OCI-M2 (cell line): ENCODE measurements at regions not wholly inside any gene's neighbourhood (a gene's known extent, or its start where the extent isn't known, plus 50 kb on each side); places are given as distances from the start of the nearest gene placed in this dataset.
"Not testable (repeated sequence)": the region's sequence is repeated elsewhere in the genome, so short reads cannot be mapped to it uniquely, and the experiment has no call there.

Source experiments
- DNase-seq: peaks from one replicate; lab custom pipeline; 2025; ENCODE audit not compliant: unreplicated experiment; lab: John Stamatoyannopoulos, UW

DNA sequence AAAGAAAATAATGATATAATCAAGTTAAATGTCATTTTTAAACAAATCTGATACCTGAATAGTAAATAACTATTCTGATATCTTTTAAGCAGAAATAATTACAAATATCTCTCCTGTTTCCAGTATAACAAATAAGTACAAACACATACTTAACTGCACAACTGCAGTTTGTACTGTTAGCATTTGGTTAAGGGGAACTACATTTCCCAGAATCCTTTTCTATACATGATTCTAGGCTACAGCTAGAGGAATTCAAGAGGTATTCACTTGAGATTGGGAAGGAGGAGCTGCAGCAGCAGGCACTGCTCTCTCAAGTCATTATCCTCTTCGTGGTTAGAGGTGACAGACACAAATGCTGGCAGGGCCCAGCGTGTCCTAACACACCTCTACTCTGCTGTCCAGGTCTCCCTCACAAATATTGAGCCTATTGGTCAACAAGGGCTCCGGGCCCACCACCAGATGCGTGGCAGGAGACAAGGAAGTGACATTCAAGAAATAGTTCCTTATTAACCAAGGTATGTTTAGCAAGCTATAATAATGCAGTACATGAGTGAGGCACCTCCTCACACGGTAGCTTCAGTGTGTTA, 255.1 kb upstream of the MKLN1 start:
- DNase-seq: peak; percentile 64

DNA sequence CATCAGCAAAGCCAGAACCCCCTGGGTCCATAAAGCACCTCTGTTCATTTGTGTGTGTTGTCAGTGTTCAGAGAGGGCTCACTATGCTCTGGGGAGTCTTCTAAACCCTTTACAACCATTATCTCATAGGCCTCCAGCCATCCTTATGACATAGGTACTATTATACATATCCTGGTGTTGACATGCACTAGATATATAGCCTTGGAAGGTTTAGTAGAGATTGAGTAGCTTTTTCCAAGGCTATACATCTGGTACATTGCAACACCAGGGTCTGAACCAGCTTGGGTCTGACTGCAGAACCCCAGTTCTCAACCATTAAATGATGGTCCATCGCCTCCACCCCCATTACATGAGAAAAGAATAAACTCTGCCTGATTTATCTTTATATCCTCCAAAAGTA, 253.6 kb upstream of the MKLN1 start:
- no peak for DNase-seq

DNA sequence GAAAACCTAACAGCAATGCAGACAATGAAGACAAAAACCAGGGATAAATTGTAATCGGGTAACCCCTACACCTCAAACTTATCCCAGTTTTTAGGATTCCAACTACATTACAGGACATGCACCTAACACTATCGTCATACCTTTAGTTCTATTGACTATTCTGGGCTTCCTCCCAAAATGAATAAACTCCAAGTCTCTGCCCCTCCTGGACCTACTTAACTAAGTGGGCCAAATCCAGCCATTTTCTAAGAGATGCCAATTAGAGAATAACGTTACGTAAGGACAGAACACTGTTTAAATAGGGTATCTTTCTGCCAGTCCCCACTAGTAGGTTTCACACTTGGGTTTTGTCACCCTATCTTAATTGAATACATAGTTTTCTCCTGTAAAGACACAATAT, 253.1 kb upstream of the MKLN1 start:
- DNase-seq: no peak

DNA sequence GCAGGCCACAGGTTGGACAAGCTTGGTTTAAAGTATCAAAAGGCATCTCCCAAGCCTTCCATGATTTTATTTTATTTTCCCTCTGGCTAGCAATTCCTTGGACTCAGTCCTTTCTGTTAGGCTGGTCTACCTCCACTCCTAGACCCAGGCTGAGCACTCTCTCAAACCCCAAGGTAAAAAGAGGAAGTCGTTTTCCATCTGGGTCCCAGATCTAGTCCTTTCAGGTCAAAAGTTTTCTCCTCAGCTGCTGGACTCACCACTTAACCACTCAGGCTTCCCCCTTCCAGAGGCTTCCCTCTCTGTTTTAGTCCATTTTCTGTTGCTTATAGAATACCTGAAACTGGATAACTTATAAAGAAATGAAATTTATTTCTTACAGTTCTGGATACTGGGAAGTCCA, 252.3 kb upstream of the MKLN1 start:
- no peak for DNase-seq

DNA sequence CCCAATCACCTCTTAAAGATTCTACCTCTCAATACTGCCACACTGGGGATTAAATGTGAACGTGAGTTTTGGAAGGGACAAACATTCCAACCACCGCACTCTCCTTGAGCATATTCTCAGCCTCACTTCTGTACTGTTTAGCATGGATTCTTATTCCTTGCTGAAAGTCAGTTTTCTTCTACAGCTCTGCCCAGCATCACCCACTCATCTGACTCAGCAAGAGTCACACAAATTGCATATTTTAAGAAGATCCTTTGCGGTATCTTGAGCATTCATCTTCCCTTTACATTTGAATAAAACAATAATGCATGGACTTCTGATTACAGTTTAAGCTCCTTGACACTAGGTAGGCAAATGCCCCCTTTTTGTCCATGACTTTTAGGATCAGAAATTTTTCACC, 251.6 kb upstream of the MKLN1 start:
- DNase-seq: no peak

DNA sequence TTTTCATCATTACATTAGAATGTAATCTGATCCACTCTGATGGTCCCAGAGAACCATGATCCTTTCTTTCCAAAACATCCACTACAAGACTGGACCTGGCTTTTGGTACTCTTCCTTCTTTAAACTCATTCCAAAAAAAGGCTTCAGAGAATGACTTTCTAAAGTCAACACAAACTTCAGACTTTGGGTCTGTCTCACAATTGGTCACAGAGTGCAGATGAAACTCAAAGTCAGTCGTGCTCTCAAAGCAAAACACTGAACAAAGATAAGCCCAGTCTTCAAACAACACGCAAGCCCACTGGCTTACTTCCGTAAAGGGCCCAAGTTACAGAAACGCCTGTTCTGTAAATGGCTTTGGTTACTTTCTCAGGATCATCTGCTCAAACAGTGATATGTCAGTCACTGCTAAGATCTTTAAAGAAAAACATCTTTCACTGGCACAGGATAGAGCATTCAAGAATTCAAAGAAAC, 250.9 kb upstream of the MKLN1 start:
- DNase-seq: no peak

DNA sequence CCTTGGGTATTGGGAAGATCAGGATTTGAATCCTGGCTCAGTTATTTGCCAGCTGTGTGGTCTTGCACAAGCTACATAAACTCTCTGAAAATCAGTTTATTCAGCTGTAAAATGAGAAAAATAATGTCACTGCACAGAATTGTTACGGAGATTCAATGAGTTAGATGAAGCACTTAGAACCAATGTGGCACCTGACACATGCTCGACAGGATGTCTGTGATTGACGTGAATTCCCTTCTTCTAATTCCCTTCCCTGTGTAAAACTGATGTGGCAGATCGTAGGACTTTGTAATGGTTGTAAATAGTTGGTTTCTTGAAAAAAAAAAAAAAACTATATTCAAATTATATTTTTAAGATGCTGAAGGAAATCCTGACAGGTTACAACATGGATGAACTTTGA, 249.9 kb upstream of the MKLN1 start:
- DNase-seq: no peak

DNA sequence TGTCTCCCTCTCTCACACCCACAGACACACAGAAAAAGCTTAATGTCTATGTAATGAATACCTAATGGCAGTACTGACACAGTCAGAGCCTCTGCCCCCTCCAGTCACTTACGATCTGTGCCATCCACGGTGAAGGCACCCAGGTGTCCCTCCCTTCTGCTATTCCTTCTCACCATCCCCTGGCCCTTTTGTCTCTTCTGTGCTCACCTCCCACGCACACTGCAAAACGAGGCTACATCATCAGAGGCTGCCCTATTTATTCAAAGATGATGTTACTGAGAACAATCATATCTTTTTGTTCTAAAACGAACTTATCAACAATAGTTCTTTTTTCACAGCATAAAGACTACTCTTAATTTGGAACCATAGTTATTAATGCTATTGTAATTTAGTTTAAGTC, 246.9 kb upstream of the MKLN1 start:
- DNase-seq: no peak

DNA sequence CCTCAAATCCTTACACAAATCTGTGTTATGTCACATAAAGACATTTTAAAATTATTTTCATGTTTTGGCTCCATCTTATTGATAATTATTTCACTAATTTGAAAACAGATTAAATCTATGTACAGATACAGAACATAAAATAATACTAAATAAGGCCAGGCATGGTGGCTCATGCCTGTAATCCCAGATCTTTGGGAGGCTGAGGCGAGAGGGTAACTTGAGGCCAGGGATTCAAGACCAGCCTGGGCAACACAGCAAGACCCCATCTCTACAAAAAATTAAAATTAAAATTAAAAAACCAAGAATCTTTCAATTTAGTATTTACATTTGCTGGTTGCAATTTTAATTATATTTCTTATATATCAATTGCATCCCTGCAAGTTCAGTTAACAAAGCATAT, 246.4 kb upstream of the MKLN1 start:
- no peak for DNase-seq

DNA sequence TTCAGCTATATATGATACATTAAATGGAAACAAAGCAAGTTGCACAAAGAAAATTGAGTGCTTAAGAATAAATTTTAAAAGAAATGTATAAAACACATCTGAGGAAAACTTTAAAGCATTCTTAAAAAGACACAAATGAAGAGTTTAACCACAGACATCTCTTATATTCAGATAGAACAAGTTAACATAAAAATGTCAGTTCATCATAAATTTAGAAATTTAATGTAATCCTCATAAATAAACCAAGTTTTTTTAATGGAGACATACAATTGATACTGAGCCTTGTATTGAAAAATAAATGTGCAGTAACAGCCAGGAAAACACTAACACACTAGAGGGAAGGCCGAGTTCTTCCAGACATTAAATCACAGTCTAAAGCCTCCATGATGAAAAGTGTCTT, 243.9 kb upstream of the MKLN1 start:
- DNase-seq: no peak

DNA sequence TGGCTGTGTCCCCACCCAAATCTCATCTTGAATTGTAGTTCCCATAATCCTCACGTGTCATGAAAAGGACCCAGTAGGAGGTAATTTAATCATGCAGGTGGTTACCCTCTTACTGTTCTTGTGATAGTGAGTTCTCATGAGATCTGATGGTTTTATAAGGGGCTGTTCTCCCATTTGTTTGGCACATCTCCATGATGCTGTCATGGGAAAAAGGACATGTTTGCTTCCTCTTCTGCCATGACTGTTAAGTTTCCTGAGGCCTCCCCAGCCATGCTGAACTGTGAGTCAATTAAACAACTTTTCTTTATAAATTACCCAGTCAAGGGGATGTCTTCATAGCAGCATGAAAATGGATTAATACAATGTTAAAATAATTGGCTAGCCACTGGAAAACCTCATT, 243.3 kb upstream of the MKLN1 start:
- DNase-seq: not testable (repeated sequence)

DNA sequence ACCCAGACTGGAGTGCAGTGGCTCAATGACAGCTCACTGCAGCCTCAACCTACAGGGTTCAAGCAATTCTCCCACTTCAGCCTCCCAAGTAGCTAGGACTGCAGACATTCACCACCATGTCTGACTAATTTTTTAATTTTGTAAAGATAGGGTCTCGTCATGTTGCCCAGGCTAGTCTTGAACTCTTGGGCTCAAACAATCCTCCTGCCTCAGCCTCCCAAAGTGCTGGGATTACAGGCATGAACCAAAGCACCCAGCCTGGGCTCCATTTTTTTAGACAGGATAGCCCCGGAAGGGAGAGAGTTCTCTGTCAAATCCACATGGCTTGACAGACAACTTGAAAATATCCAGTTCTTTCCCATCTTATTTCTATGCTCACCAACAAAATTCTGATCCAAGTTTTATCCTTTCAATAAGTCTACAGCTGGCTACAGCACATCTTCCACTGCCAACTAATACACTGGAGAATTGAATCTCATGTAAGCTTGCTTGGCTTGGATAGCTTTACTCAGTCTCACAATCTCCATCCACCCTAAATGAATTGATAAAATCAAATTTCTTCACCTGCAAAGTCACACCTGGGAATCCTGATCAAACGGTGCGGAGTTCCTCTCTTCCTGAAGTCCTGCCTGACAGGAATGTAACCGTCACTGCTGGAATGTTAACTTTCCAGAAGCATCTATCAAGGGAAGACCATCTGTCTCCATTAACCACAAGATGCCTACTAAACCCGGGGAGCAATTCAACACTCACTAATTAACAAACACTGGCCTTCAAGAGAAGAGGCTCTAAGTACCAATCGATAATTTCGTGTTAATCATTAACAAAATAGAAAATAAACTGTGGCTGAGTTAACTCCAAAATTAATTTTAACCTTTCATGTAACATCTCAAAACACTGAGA, 239.7 kb upstream of the MKLN1 start:
- no peak for DNase-seq

DNA sequence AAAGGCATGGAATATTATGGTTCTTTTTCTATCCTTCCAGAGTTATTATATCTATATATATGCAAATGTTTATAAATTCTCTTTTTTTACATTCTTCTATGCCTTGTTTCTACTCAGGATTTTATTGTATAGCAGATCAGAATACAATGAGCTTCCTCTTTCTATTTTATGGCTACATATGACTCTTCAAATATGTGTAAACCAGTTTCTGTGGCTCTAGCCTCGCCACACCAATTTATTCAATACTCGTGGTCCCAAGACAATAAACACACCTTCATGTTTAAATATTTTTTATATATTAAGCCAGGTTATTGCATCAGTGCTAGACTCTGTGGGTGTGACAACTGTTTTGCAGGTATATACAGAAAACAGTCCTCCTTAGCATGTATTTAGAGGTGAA, 237.5 kb upstream of the MKLN1 start:
- no peak for DNase-seq

DNA sequence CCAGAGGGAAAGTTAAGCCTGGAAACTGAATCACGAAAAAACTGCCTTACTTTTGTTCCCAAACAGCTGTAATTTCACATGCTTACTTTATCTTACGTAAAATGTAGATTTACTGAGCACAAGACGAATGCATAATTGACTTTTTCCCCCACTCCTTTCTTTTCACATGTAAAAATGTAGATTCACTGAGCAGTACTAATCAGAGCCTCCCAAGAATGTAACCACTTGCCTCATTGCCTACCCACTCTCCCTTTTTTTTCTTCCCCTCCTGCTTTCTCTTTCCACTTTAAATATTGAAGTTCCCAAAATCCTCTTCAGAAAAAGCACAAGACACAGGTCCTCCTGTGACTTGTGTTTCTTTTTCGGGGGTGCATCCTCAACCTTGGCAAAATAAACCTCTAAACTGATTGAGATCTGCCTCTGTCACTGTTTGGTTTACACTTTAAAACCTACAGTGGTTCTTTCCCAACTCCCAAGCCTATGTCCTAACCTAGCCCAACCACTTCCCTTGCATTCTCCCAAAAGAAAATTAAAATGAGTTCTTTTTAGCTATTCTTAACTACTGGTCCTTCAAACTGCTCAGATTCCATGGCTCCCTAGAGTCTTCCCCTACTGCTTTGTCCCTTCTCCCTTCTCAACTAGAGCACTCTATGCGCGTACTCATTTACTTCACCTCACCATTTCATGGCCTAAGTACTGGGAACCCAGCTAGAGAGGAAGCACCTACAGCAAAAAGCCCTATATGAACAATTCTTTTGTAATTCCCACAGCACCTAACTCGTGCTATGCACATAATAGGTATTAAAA, 236.6 kb upstream of the MKLN1 start:
- no peak for DNase-seq

DNA sequence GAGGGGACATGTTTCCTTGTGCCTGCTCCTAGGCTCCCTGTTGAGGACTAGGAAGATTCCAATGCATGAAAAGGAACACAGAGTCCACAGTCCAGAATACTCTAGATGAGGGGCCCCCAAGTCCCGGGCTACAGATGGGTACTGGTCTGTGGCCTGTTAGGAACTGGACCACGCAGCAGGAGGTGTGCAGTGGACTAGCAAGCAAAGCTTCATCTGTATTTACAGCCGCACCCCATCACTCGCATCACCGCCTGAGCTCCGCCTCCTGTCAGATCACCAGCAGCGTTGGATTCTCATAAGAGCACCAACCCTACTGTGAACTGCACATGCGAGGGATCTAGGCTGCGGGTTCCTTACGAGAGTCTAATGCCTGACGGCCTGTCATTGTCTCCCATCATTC, 233.0 kb upstream of the MKLN1 start:
- DNase-seq: no peak

DNA sequence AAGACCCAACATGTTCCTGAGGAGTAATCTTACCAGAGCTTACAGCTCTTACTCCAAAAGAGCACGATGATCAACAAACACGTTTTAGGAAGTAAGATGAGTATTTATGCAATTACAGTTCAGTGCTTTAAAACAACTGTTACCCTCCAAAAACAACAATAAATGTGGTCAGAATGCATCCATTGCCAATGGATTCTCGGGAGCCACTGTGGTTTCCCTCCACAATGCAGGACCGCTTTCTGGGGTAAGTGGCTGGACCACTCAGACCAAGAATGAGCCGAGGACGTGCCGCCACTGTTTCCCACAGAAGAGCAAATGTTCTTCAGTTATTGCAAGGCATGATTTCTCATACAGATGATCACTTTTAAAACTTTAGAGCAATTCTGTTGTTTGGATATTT, 232.3 kb upstream of the MKLN1 start:
- DNase-seq: no peak

DNA sequence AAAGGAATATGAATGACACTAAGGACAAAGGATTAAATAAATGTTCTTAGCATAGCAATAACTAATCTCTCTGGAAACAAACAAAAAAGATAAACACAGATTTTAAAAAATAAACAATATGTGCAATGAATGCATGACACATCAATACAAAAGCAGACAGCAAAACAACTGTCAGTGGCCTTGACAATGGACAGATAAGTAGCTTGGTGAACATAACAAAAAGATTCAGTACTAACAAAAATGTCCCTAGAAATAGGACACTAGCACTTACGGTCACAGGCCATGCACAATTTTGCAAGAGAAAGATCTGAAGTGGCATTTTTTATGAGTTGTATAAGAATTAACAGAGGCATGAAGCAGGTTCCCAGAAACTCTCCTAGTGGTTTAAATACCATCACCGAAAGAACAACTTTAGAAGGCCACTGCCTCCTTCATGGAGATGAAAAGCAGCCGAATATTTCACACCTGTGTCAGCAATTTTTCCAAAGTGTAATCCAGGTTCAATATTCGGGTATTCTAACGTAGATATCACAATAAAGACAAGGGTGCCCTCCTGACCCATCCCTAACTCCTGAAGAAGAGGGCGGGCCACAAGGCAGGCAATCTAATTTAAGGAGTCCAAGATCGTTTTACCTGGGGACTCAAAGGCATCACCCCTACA, 231.3 kb upstream of the MKLN1 start:
- no peak for DNase-seq

DNA sequence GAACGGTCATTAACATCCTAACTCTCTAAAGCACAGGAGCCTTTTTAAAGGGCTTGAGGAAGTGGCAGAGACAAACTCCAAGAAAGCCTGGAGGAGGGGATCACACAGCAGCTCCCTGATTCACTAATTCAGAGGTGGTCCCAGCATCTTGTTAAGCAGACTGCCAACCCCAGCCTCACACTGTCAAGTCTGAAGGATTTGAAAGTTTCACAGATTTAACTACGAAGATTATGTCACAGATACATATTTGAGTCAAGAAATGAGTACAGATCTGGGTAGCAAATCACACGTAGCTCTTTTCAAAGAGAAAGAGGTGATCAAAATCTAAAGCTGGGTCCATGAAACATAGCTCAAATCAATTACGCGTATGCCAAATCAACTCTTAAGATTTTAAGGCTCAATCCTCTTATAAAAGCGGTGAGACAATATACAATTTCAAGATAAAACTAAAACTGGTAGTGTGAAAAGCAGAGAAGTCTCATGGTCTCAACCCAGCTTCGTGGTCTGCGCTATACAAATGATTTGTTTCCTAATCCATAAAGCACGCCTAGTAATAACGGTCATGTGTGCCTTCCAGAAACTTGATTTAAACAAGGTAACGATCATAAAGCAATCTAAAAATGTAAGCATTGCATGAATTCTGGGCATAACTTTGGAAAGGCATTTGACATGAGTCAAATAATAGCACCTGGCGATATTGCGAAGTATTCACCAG, 229.9 kb upstream of the MKLN1 start:
- DNase-seq: no peak

DNA sequence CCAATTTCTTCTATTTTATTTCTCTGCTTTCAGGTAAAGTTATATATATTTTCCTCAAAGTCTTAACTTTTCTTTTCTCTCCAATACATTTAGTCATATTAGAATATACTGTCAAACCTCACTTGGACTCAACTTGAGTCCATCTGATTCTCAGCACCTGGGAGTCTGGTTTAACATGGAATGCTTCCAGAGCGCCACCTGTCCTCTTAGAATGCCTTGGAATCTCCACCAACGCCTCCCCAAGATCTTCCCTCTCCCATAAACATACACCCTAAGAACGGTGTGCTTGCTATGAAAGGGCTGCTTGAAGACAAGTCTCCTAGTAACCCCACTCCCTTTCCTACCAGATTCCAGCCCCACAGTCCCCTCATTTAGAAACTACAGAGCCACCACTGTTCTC, 229.1 kb upstream of the MKLN1 start:
- DNase-seq: no peak

DNA sequence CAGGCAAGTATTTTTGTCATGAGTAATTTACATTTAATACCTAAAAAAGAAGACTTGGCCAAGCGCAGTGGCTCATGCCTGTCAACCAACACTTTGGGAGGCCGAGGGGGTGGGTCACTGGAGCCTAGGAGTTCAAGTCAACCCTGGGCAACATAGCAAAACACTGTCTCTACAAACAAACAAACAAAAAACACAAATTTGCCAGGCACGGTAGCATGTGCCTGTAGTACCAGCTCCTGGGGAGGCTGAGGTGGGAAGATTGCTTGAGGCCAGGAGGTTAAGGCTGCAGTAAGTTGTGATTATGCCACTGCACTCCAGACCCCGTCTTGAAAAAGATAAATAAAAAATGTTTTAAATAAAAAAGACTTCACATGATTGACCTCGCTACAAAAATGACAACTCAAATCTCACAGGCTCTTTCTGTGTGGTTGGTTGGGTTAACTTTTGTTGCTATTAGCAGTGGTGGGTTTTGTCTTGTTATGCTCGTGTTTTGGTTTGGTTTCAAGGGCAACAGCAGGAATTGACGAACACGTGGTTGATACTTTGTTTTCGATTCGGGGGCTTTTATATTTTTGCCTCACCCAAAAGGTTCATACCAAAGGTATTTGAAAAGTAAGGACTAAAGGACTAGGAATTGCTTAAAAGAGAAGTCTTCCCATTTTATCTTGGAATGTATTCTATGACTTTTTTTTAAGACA, 227.2 kb upstream of the MKLN1 start:
- no peak for DNase-seq
